COR-L47 (cell line): ENCODE measurements at regions not wholly inside any gene's neighbourhood (a gene's known extent, or its start where the extent isn't known, plus 50 kb on each side); places are given as distances from the start of the nearest gene placed in this dataset.

Experiments
- DNase-seq: peaks from one replicate; lab custom pipeline; 2025; lab: John Stamatoyannopoulos, UW

DNA sequence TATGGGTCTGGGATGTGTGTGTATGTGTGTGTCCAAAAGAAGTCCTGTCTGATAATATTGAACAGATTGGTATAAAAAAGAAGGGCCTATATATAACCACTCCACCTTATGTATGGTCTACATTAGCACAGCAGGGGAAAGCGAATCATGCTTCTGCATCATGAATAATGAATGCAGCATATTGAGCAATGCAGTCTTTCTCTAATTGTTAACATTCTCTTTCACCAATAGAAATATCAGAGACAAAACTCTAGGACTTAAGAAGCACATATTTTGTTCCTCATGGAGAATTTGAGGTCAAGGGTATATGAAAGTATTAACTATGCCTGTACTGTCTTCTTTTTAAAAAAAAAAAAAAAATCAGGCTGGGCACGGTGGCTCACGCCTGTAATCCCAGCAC lies 264.3 kb upstream of the NOCT start:
- no peak for DNase-seq

DNA sequence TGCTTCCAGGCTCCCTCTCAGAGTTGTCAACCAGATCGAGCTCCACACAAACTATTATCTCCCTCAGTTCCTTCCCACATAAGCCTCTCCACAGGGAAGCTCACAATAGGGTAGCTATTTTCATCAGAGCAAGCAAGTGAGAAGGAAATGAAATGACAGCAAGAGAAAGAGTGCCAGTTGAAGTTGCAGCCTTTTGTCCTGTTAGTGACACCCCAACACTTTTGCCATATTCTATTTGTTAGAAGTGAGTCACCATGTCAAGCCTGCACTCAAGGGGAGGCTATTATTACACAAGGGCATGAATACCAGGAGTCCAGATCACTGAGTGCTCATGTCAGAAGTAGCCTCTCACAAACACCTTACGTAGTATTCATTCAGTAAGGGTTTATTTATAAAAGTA lies 266.3 kb upstream of the NOCT start:
- no peak for DNase-seq

DNA sequence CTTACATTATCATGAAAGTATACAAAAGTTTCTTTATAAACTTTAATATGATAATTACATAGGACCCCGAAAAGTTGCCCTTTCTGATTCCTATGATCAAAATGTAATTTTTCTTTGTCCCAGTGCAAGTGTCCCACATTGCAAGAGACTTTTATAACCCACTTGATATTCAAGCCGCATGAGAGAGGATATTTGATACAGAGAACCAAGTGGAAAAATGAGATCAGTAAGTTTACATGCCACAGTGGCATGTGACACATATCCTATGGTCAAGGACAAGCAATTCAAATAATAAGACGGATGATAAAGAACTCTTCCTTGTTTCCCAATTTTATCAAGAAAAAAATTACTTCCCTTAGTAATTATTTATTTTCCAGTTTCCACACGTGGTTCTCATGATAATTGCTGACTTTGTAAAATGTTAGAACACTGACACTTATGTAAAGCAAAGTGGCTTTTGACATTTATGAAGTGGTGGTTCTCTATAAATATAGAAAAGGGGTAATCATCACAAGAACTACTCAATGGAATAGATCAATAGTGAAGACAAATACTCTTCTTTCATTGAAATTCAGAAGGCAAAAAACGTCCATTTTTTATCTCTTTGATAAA lies 273.7 kb upstream of the NOCT start:
- no peak for DNase-seq

DNA sequence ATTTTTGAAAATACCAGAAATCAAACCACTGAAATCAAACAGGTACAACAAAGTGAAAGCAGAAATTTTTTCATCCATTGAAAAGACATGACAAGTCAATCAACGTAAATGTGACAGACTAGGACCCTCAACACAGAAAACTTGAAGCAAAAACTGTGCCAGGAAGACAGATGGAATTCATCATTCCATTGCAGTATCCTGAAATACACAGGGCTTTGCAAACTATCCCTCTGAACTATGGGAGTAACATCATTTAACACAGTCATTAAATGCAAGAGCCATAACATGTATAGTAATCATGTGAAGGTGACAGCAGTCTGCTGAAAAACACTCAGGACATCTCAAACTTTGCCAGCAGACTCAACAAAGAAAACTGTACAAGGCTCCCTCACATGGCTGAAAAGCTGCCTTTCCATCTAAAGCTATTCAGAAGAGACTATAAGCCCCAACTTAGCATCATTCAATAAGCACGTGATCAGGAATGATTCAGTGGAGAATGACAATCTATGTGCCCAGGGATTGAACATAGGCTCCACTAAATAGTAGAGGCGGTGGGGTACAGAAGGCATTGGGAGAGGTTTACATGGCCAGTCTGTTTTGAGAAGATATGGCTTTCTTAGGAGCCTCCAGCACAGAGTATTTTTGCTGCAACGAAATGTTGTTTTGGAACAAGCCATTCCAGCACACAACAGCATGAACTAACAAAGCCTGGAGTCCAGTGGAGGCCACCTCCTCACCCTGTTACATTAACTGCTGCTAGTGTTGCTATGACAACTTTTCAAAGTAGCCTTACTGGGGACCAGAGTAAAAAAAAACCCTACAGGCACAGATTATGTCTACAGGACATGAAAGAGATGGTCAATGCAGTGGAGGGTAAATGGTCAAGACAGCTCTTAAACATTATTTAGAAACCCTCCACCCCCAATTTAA lies 274.5 kb upstream of the NOCT start:
- no peak for DNase-seq

DNA sequence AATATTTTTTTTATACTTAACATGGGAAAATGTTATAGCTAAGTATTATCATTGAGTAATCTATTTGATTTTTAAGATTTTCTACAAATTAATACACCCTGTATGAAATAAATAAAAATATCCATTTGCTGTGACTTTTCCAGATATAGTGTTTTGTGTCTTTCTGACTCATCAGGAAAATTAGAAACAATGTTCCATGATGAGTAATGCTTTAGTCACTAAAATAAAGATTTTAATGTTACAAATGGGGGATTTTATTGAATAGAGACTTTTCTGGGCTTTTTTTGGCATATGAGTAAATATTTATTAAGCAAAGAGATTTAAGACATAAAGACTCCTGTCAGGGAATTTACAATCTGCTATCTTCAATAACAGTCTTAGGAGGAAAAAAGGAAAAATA lies 279.2 kb upstream of the NOCT start:
- no peak for DNase-seq

DNA sequence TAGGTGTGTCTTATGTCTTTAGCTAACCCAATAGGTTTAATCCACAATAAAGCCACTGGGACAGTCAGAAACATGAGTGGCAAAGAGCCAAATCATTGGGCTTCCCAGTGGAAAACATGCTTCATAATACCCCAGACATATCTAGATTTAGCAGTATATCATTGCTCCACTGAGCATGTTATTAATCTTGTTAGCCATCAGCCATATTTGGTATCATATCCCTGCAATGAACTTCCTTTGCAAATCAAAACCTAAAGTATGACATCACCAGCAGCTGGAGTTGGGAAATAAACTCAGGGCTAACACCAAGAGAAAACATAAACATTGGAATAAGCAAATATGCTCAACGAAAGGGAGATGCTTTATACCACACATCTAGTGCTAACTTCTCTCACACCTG lies 280.8 kb upstream of the NOCT start:
- no peak for DNase-seq

DNA sequence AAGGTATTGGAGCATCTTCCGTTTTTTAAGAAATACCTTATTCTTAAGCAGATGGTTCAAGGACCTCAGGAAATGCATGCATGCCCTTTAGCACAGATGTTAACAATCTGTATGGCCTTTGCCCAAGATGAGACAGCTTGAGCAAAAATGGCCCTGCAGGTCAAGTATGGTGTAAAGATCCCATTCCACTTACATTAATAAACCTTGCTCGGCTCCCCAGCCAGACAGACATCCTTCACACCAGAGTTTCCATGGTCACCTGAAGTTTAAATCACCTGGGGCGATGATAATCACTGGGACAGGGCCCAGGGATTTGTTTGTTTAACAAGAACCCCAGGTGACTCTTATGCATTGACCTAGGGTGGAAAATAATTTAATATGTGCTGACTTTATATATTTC lies 287.0 kb upstream of the NOCT start:
- no peak for DNase-seq

DNA sequence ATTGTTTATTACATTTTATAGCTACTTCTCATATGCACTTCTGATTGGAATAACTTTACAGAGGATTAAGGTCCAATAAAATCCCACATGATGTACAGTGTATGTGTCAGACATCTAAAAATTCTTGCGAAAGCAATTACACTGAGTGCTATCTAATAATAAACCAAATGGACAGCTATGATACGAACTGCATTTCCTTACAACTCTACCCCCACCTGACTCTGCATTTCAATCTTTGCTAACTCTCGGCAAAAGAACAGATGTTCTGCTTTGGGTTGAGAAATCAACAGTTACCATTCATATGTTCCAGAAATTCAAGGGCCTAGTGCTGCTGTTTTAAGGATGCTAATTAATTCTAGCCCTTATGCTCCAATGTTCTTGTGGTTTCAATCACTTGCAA lies 287.9 kb upstream of the NOCT start:
- DNase-seq = no peak

DNA sequence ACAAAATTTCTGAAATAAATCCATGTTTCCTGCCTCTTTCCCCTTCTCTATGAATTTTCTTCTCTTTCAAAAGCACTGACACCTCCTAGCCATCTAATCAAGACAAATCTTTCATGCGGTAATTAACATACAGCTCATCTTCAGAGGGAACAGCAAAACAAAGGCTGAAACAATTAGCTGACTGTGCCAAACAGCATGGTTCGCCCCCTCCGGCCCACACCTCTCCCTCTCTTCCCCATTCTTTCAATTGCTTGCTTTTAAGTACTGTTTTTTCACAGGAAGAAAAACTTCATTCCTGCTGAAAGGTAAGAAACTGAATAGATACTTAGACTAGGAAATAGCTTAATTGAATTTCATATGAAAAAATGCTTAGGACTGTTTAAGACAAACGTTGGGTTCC lies 291.1 kb upstream of the NOCT start:
- DNase-seq = peak; percentile 57

DNA sequence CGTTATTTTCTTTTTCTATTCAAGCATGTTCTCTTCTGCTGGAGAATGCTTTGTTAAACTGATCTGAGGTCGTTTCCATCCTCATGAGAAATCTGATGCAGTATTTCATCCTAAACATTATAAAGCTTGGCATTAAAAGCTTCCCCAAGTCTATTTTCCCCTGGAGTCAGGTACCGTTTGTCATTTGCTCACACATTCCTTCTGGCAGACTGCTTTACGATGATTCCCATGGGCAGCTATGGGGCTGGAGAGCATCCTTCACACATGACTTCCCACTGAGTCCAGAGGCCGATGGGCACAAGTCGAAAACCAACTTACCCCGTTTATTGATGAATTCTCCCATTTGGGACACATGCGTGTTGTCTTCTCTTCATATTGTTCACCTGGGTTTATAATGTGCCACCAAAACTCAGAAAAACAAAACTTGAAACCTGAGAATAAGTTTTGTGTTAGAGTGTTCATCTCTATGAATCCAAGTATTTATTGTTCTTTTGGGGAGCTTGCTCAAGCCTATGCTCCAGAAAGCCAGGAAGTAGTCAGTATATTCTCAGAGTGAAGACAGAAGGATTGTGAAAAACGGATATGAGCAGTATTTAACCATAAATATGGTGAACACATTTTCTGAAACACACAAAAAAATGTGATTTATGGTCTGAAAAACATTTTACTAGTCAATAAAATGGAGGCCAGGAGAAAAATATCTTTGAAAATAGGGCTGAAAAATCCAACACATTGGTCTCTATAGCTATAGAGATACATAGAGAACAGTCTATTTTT lies 298.8 kb upstream of the NOCT start:
- no peak for DNase-seq

DNA sequence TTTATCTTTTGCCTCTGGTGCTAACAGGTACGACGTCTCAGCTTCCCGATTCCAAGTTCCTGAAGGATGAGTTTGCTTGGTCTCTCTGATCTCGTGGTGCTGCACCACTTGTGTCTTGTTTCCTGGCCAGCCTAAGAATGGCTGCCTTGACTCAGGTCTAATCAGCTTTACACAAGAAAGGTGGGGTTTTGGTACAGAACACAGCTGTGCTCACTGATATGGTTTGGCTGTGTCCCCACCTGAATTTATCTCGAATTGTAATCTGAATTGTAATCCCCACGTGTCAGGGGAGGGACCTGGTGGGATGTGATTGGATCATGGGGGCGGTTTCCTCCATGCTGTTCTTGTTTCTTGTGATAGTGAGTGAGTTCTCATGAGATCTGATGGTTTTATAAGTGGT lies 305.3 kb upstream of the NOCT start:
- no peak for DNase-seq

DNA sequence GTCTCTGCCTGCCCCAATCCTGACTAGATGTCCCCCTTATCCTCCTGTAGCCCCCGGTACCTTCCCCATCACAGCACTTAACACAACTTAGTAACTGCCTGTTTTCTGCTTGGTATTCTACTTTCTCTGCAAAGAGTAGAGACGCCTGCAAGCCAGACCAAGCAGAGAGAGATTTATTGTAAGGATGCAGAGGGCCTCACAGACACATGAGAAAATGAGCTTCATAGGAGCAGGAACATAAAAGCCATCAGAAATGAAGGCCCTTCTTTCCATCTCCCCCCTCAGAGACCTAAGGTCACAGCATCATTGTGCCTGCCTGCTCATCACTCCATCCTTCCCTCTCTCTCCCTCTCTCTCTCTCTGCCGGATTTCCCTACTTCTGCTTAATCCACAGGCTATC lies 305.7 kb upstream of the NOCT start:
- DNase-seq = no peak

DNA sequence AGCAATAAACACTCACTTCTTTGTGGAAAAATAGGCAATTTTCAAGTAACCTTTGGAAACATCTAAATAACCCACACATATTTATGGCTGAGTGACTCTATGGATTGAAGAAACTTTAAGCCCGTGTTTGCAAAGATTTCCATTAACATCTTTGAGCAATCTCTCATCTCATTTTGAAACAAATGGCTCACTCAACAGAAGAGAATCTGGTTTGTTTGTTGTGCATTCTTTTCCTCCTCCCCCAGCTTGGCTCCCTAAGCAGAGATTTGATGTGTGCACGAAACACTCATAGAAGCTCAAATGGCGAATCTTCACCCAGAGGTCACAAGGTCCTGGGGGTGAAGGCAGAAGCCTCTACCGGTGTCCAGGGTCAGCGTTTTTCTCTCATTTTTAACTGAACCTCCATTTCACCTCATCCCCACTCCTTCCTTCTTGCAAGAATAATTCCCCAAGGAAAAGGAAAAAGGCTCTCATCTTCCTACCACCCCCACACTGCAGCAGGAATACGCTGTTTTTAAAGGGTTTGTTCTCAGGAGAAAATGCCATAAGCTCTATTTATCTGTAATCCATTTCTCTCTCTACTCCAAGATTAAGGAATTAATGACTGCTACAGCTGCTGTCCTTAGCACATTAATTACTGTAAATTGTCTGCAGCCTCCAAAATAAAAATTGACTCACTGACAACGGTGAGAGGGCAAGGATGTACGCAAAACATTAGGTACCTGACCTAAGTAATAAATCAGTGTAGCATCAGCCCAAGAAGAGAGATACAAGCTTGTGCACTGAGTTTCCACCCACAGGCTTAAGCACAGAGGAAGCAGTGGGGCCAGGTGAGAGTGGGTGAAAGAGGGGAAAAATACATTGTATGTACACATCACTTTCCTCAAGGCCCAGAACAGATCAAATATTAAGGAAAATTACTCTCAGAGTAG lies 307.6 kb upstream of the NOCT start:
- DNase-seq = no peak

DNA sequence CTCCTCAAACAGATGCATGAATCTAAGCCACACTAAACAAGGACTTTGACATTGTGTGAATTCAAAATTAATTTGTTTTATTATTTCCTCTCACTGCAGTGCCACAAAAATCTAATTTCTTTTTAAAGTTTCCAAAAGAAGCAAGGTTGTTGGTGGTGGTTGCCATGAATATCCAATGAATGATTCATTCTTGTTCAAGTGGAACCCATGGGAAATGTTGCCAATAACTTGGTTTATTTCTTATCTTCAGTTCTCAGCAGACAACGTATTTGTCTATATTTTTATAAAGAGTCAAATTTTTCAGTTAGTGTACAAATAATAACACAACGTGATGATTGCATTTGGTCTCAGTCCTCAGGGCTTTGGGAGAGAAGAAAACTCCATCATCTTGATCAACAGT lies 309.4 kb upstream of the NOCT start:
- no peak for DNase-seq

DNA sequence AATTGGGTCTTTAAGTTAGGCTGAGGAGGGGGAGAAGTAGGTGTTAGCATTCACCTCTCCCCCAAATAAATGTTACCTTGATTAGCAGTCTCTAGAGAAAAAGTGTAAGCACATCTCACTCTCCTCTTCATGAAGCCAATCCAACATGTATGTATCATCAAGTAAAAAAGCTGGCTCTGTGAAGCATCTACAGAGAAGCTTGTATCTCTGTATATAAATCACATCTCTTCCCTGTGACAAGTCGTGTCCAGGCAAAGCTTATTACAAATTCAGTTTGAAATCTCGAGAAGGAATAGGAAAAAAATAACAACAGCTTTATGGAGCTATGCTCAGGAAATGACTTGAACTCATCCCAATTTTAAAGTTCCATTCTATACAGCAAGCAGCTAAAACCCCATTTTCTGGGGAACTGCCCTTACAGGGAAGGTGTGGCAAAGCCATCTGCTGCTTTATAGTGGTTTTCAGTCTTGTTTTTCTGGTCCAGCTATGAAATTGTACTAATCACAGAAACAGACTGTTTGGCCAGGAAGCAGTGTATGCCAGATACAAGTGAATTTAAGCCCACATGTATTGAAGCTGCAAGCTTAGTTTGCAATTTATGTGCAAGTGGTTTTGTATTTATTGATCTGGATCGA lies 313.3 kb upstream of the NOCT start:
- DNase-seq = no peak

DNA sequence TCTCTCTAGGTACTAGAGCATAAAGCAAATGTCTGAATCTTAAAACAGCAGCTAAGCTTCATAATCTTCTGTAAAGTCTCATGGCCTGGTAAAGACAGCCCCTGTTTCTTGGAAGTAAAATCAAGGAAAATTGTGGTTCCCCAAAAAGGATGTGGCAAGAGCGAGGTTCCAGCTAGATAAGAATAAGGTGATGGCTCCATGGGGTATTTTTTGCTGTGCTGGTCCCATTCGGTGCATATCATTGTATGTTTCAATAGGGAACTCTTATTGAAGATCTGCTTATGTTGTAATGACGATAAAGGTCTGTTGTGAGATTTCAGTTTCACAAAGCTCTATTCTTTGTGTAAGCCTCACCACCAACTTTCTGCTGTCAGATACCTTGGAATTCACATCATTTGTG lies 316.9 kb upstream of the NOCT start:
- DNase-seq = no peak

DNA sequence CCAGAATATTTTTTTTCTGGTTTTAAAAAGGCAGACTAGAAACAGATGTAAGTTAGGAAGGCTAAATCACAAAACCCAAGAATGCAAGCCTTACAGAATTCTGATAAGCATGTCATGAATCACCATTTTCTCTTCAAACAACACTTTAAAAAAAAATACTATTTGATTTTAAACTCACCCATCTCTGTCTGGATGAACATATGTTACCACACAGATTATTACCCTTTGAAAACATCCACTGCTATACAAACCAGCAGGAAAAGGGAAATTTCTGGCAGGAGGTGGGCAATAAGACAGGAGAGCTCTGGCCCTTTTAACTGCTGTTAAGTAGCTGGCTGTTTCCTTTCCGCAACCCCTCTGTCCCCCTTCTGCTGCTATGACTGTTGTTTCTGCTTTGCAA lies 317.7 kb upstream of the NOCT start:
- no peak for DNase-seq

DNA sequence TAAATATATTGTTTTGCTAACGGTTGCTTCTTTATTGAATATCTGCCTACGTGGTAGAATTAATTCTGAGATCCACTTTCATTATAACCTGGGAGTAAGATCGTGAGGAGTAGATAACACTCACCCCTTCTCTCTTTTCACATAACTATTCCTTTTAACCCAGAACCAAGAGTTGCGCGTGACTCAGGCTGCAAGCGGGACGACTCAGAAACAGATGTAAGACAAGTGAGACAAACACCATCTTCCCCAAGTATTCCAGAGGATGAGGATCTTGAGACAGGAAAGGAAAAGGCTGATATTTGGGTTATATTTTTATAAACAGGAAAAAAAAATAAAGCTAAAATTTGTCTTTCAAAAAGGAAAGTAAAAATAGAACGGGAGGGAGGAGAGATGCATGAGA lies 318.8 kb upstream of the NOCT start:
- DNase-seq = no peak

DNA sequence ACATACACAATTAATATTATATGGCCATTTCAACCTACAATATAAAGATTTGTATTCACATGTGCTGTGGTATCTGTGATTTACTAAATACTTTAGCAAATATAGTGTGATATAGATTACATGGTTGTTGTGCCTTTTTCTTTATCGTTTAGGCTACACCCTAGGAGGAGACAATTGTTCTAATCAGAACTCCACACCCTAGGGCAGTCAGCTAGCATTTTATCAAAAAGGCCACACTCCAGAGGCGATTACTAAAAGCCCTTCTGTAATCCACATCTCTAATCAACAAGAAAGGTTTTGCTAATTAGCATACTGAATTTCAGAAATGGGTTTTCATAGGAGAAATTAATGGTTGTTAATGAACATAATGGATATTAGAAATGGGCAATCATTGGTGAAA lies 319.5 kb upstream of the NOCT start:
- DNase-seq = no peak

DNA sequence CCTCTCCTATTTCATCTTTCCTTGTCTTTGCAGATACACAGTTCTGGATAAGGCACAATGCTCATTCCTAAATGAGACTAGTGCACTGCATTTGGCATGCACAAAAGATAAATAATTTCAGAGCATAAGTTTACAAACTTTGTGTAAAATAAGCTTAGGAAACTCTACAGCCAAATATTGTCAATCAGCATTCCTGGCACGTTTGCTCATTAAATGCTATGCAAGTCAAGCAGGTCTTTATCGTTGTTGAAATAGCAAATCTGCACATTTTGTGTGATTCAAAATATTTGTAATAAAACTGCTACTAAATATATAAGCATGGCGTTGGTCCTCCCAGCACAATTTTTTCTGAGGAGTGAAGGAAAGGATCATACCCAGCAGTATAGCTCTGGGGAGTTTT lies 322.1 kb upstream of the NOCT start:
- no peak for DNase-seq

DNA sequence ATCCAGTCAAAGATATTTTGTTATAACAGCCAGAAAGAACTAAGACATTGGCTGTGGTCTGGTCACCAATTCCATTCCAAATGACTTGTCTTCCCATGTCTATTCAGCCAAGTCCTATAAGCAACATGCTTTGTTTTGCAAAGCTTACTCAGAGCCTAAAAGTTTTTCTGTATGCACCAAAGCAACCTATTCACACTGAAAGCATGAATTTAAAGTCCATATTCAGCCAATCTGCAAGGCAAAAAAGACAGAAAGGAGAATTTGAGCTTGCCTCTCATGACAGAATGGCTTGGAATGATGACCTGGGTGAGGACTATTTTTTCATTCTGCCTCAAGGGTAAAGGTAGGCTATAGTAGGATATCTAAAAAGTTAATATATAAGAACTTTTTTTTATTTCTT lies 323.2 kb upstream of the NOCT start:
- no peak for DNase-seq
